ENCODE measurements at regions not wholly inside any gene's neighbourhood (a gene's known extent, or its start where the extent isn't known, plus 50 kb on each side); places are given as distances from the start of the nearest gene placed in this dataset.
"Not testable (repeated sequence)": the region's sequence is repeated elsewhere in the genome, so short reads cannot be mapped to it uniquely, and the experiment has no call there.

GRCh38 chr12:33514893-33515292, 75.3 kb upstream of the SYT10 start:
- Histone ChIP-seq H3K36me3 (no peaks in the 10 kb centered on the region), H3K27ac (no peak overlapping the region), H3K4me1 (no peaks in the 10 kb centered on the region), H3K9me3 (no peaks in the 10 kb centered on the region), H3K4me3 (no peak overlapping the region), H3K27me3 (no peaks in the 10 kb centered on the region)
- no peak for TF ChIP-seq CTCF (IDR thresholded peaks at IDR 0.05)
- no peak for TF ChIP-seq POLR2A (IDR thresholded peaks at IDR 0.05)
- TF ChIP-seq POLR2AphosphoS5 (IDR thresholded peaks at IDR 0.05), result no peak
- TF ChIP-seq EP300 (IDR thresholded peaks at IDR 0.05), result no peak
- 91 to 97% methylated on average over 2 of the region's 2 CpGs for WGBS, 2 donors
- DNase-seq (no peak), ATAC-seq (ENCODE audit: low FRiP score in 2 of 2) (no peak)

- DNase-seq (no peak), ATAC-seq (ENCODE audit: low FRiP score in 2 of 2) (no peak)
- no peak overlapping the region for H3K27ac ChIP-seq
- H3K36me3 ChIP-seq, result no peaks in the 10 kb centered on the region
- no peaks in the 10 kb centered on the region for H3K9me3 ChIP-seq
- no peak overlapping the region for H3K4me3 ChIP-seq
- H3K4me1 ChIP-seq, result no peaks in the 10 kb centered on the region
- TF ChIP-seq POLR2AphosphoS5 (IDR thresholded peaks at IDR 0.05), result no peak
- no peak for TF ChIP-seq POLR2A (IDR thresholded peaks at IDR 0.05)
- TF ChIP-seq CTCF (IDR thresholded peaks at IDR 0.05), result no peak
- TF ChIP-seq EP300 (IDR thresholded peaks at IDR 0.05), result no peak
- H3K27me3 ChIP-seq, result no peaks in the 10 kb centered on the region
Measured at GRCh38 chr12:33519566-33519965, 79.9 kb upstream of the SYT10 start.

- H3K4me3 ChIP-seq, result peak overlapping the region in 1 of 4 donors; percentile 10
- ATAC-seq (ENCODE audit: low FRiP score in 2 of 2); H3K27me3 ChIP-seq; H3K9me3 ChIP-seq; H3K36me3 ChIP-seq; H3K4me1 ChIP-seq; H3K27ac ChIP-seq: not testable (repeated sequence)
- WGBS, 2 donors, result 73 to 84% methylated on average over 10 to 12 of the region's 12 CpGs
- peak; percentile 4 to 35 for DNase-seq
Measured at GRCh38 chr12:33520505-33521302, 81.1 kb upstream of the SYT10 start.

- no peaks in the 10 kb centered on the region for H3K4me1 ChIP-seq
- no peak overlapping the region for H3K27ac ChIP-seq
- no peaks in the 10 kb centered on the region for H3K27me3 ChIP-seq
- 71 to 76% methylated on average over 2 of the region's 2 CpGs for WGBS, 2 donors
- H3K9me3 ChIP-seq, result no peaks in the 10 kb centered on the region
- H3K4me3 ChIP-seq, result no peak overlapping the region
- no peak for ATAC-seq (ENCODE audit: low FRiP score in 2 of 2)
- TF ChIP-seq POLR2A (IDR thresholded peaks at IDR 0.05), result no peak
- no peak for TF ChIP-seq EP300 (IDR thresholded peaks at IDR 0.05)
- no peak for TF ChIP-seq CTCF (IDR thresholded peaks at IDR 0.05)
- no peak for TF ChIP-seq POLR2AphosphoS5 (IDR thresholded peaks at IDR 0.05)
- no peak for DNase-seq
- H3K36me3 ChIP-seq, result no peaks in the 10 kb centered on the region
Measured at GRCh38 chr12:33529031-33529430, 89.4 kb upstream of the SYT10 start.

- peak in 1 of 2 donors; percentile 28 for ATAC-seq (ENCODE audit: low FRiP score in 2 of 2)
- Histone ChIP-seq H3K4me3 (no peak overlapping the region), H3K9me3 (no peaks in the 10 kb centered on the region), H3K4me1 (no peaks in the 10 kb centered on the region), H3K27ac (no peak overlapping the region), H3K27me3 (no peaks in the 10 kb centered on the region), H3K36me3 (no peaks in the 10 kb centered on the region)
- 54 to 65% methylated on average over 1 of the region's 1 CpG for WGBS, 2 donors
- no peak for TF ChIP-seq EP300 (IDR thresholded peaks at IDR 0.05)
- no peak for TF ChIP-seq CTCF (IDR thresholded peaks at IDR 0.05)
- TF ChIP-seq POLR2A (IDR thresholded peaks at IDR 0.05), result no peak
- TF ChIP-seq POLR2AphosphoS5 (IDR thresholded peaks at IDR 0.05), result no peak
- no peak for DNase-seq
Measured at GRCh38 chr12:33529810-33530209, 90.2 kb upstream of the SYT10 start.
